Panc1 (cell line): ENCODE measurements at regions not wholly inside any gene's neighbourhood (a gene's known extent, or its start where the extent isn't known, plus 50 kb on each side); places are given as distances from the start of the nearest gene placed in this dataset.
A peak's percentile ranks its signal among the peaks of the same experiment; 100 is the strongest.

Source experiments
- ATAC-seq: fragments of 200-7000 bp; cut with Tn5 transposase; 2 replicates; pipeline ENCODE4 v1.9.1; 2020; ENCODE audit warnings: mild to moderate bottlenecking, moderate library complexity
- BruUV-seq: library from RNA; stranded (reverse); fragments of 400-500 nt; replicated peaks from 2 replicates; lab custom pipeline; 2021; lab: Mats Ljungman, UMichigan
- CTCF ChIA-PET: fragments of 300-600 bp; sonication (Branson Sonifier 250); formaldehyde crosslinking; loops from one replicate; lab custom pipeline; 2022; ENCODE audit warnings: antibody characterized with exemption; lab: Charles Lee
- POLR2A ChIA-PET: fragments of 300-600 bp; sonication (Branson Sonifier 250); formaldehyde crosslinking; loops from one replicate; lab custom pipeline; 2022; ENCODE audit warnings: antibody characterized with exemption; lab: Charles Lee
- DNase-seq: peaks from one replicate; pipeline ENCODE4 v3.0.0-alpha.2; 2010; ENCODE audit warnings: low read depth, low spot score
- H3K27ac ChIP-seq: 2 replicates; pipeline ENCODE4 v1.5.1; 2011; ENCODE audit warnings: mild to moderate bottlenecking, low read length, inconsistent platforms
- H3K27me3 ChIP-seq: fragments of 200-500 bp; sonication (Bioruptor generic); 2 replicates; pipeline ENCODE4 v1.6.0; 2014; ENCODE audit warnings: low read length, inconsistent platforms; ENCODE audit not compliant: control insufficient read depth, insufficient read depth
- H3K36me3 ChIP-seq: fragments of 200-500 bp; sonication (Bioruptor generic); 2 replicates; pipeline ENCODE4 v1.5.1; 2014; ENCODE audit warnings: inconsistent platforms, mild to moderate bottlenecking, low read length, moderate library complexity; ENCODE audit not compliant: control insufficient read depth, insufficient read depth
- H3K4me1 ChIP-seq: 2 replicates; pipeline ENCODE4 v1.5.1; 2011; ENCODE audit warnings: inconsistent platforms, mild to moderate bottlenecking, low read length, moderate library complexity; ENCODE audit not compliant: control insufficient read depth, insufficient read depth
- H3K4me3 ChIP-seq, 2 experiments: 2 replicates each; pipeline ENCODE4 v1.5.1; 2011 to 2012; ENCODE audit warnings: low read depth in 2 of 2, low read length in 2 of 2, mild to moderate bottlenecking in 2 of 2, inconsistent platforms in 1 of 2, moderate library complexity in 1 of 2
- H3K9me3 ChIP-seq: fragments of 200-500 bp; sonication (Bioruptor generic); 2 replicates; pipeline ENCODE4 v1.5.1; 2014; ENCODE audit warnings: low read depth, mild to moderate bottlenecking, inconsistent platforms, low read length, moderate library complexity; ENCODE audit not compliant: control insufficient read depth, insufficient read depth
- POLR2AphosphoS5 ChIP-seq: IDR thresholded peaks from 2 replicates; pipeline ENCODE4 v1.6.1; 2012; ENCODE audit warnings: mild to moderate bottlenecking, low read depth, low read length, moderate library complexity
- REST ChIP-seq, 2 experiments: IDR thresholded peaks; 2 replicates each; pipeline ENCODE4 v1.6.1; 2011 to 2012; ENCODE audit warnings: low read depth in 2 of 2, control low read depth in 1 of 2, low read length in 1 of 2, mild to moderate bottlenecking in 1 of 2, moderate library complexity in 1 of 2; ENCODE audit not compliant: insufficient read depth in 1 of 2
- SIN3A ChIP-seq: IDR thresholded peaks from 2 replicates; pipeline ENCODE4 v1.6.1; 2012; ENCODE audit warnings: low read depth, mild to moderate bottlenecking, low read length, moderate library complexity, borderline replicate concordance; ENCODE audit not compliant: insufficient read depth
- TCF7L2 ChIP-seq: IDR thresholded peaks from 2 replicates; pipeline ENCODE4 v1.6.1; 2011; ENCODE audit warnings: mild to moderate bottlenecking, low read depth, low read length, inconsistent platforms
- in situ Hi-C: cut with HindIII; loops from 2 replicates; pipeline ENCODE4 v1.10.0; 2016; ENCODE audit warnings: low sequenced_read_pairs, low pct_unique_long_range_greater_than_20kb
- intact Hi-C: fragments of 100-400 bp; cut with micrococcal nuclease; formaldehyde crosslinking; loops from one replicate; pipeline ENCODE4 v1.10.0; 2022; ENCODE audit not compliant: unreplicated experiment
- TF ChIP-seq, protein P1 (sequence below): fragments of 450-650 bp; IDR thresholded peaks from 2 replicates; pipeline ENCODE4 v1.5.1; 2017; ENCODE audit warnings: mild to moderate bottlenecking

DNA sequence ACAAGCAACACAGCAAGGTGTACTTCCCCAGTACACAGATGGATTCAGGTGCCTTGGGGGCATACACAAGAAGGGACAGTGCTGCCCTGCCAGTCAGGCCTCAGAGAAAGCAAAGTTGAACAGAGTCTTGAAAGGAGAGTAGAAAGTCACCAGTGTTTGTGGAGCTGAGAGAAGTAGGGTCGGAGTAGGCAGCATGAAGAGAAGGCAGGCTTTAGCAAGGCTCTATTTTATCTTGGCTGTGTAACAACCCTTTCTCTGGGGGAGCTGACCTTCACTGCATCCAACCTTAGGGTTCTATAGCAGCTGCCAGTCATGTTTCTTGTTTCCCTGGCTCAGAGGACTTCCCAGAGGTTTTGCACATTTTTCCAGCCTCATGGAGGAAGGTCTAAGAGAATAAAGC, 77.4 kb upstream of the BLID start:
- in situ Hi-C loops, result no loop called here

DNA sequence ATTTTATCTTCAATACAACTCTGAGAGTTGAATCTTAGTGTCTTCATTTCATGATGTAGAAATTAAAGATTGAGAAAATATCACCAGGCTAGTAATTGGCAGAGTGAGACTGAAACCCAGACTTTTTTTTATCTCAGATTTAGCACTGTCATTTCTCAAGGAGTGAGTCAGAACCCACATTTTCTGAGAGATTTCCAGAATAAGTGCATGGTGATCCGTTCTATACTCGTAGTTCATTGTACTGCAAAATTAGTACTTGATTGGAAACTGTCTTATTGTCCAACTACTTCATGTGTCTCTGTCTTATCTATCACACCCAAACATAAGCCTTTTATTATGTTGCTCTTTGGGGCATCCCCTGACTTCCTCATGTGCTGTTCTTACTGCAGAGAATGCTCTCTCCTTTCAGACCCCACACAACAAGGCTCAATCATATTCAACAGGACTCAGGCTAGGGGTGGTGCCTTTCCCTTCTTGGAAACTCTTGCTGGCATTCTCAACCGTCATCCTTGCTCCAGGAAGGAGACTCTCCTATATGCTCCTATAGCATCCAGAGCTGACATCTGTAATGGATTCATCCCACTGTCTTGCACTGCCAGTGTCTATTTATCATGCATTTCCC, 76.7 kb upstream of the BLID start:
- H3K4me1 ChIP-seq, result peaks cover 26% of the 10 kb centered on the region
- ChIA-PET CTCF (no interaction called here), POLR2A (no interaction called here)
- intact Hi-C loops (no loop called here), in situ Hi-C loops (no loop called here)
- H3K4me3 ChIP-seq, result no peak overlapping the region
- H3K9me3 ChIP-seq, result peaks cover 3% of the 10 kb centered on the region; the same call in 1 of the 2 replicates
- no peaks in the 10 kb centered on the region for H3K36me3 ChIP-seq
- BruUV-seq, result no TSS peak
- H3K27me3 ChIP-seq, result no peaks in the 10 kb centered on the region
- H3K27ac ChIP-seq, result peak overlapping the region; percentile 75
- TF ChIP-seq TCF7L2 (no peak), REST (IDR thresholded peaks at IDR 0.05; ENCODE audit: insufficient read depth in 1 of 2, low read depth in 2 of 2, low read length in 1 of 2) (no peak), POLR2AphosphoS5 (no peak), SIN3A (no peak)
- TF ChIP-seq, protein P1, sequence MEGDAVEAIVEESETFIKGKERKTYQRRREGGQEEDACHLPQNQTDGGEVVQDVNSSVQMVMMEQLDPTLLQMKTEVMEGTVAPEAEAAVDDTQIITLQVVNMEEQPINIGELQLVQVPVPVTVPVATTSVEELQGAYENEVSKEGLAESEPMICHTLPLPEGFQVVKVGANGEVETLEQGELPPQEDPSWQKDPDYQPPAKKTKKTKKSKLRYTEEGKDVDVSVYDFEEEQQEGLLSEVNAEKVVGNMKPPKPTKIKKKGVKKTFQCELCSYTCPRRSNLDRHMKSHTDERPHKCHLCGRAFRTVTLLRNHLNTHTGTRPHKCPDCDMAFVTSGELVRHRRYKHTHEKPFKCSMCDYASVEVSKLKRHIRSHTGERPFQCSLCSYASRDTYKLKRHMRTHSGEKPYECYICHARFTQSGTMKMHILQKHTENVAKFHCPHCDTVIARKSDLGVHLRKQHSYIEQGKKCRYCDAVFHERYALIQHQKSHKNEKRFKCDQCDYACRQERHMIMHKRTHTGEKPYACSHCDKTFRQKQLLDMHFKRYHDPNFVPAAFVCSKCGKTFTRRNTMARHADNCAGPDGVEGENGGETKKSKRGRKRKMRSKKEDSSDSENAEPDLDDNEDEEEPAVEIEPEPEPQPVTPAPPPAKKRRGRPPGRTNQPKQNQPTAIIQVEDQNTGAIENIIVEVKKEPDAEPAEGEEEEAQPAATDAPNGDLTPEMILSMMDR, result no peak
- DNase-seq (no peak), ATAC-seq (no peak)

More for the DNA sequence above, 77.4 kb upstream of the BLID start:
- H3K9me3 ChIP-seq, result no peaks in the 10 kb centered on the region
- TF ChIP-seq POLR2AphosphoS5, result no peak
- no peak for TF ChIP-seq REST (IDR thresholded peaks at IDR 0.05; ENCODE audit: insufficient read depth in 1 of 2, low read depth in 2 of 2, low read length in 1 of 2)
- TF ChIP-seq TCF7L2, result no peak
- no peak for TF ChIP-seq SIN3A
- TF ChIP-seq, protein P1, result no peak
- no peaks in the 10 kb centered on the region for H3K27me3 ChIP-seq
- no peak for ATAC-seq
- no TSS peak for BruUV-seq
- intact Hi-C loops, result no loop called here
- no peaks in the 10 kb centered on the region for H3K36me3 ChIP-seq
- POLR2A ChIA-PET, result no interaction called here
- H3K4me3 ChIP-seq, result no peak overlapping the region
- peak overlapping the region; percentile 66 for H3K27ac ChIP-seq
- no peak for DNase-seq
- peaks cover 33% of the 10 kb centered on the region for H3K4me1 ChIP-seq
- CTCF ChIA-PET, result no interaction called here
